Parathyroid adenoma (tissue), 2 donors: ENCODE measurements at regions not wholly inside any gene's neighbourhood (a gene's known extent, or its start where the extent isn't known, plus 50 kb on each side); places are given as distances from the start of the nearest gene placed in this dataset.

Experiments
- H2AFZ ChIP-seq: fragments of 300-600 bp; sonication (generic); one replicate; pipeline ENCODE4 v1.7.0; 2017; ENCODE audit warnings: antibody characterized with exemption, mild to moderate bottlenecking
- H3K27ac ChIP-seq: fragments of 300-600 bp; sonication (generic); one replicate; pipeline ENCODE4 v1.7.0; 2017
- H3K27me3 ChIP-seq: fragments of 300-600 bp; sonication (generic); one replicate; pipeline ENCODE4 v1.7.0; 2017; ENCODE audit warnings: low read length; ENCODE audit not compliant: control insufficient read depth, insufficient read depth
- H3K36me3 ChIP-seq: fragments of 300-600 bp; sonication (generic); one replicate; pipeline ENCODE4 v1.7.0; 2017; ENCODE audit warnings: low read length; ENCODE audit not compliant: control insufficient read depth, insufficient read depth
- H3K4me1 ChIP-seq: fragments of 300-600 bp; sonication (generic); one replicate; pipeline ENCODE4 v1.7.0; 2017; ENCODE audit warnings: control low read depth
- H3K4me2 ChIP-seq: fragments of 300-600 bp; sonication (generic); one replicate; pipeline ENCODE4 v1.7.0; 2017; ENCODE audit warnings: low read length
- H3K4me3 ChIP-seq: fragments of 300-600 bp; sonication (generic); one replicate; pipeline ENCODE4 v1.7.0; 2017; ENCODE audit warnings: low read depth, low read length
- H3K79me2 ChIP-seq: fragments of 300-600 bp; sonication (generic); one replicate; pipeline ENCODE4 v1.7.0; 2017; ENCODE audit warnings: control low read depth
- H3K9ac ChIP-seq: fragments of 300-600 bp; sonication (generic); one replicate; pipeline ENCODE4 v1.7.0; 2017; ENCODE audit warnings: mild to moderate bottlenecking
- H3K9me3 ChIP-seq: fragments of 300-600 bp; sonication (generic); one replicate; pipeline ENCODE4 v1.7.0; 2017; ENCODE audit warnings: low read length; ENCODE audit not compliant: control insufficient read depth
- TF ChIP-seq, protein P1 (sequence below): fragments of 300-600 bp; sonication (generic); IDR thresholded peaks from one replicate; pipeline ENCODE4 v1.7.0; 2017; ENCODE audit warnings: antibody characterized with exemption, mild to moderate bottlenecking
- donor health status: primary hyperparathyroidism.

DNA sequence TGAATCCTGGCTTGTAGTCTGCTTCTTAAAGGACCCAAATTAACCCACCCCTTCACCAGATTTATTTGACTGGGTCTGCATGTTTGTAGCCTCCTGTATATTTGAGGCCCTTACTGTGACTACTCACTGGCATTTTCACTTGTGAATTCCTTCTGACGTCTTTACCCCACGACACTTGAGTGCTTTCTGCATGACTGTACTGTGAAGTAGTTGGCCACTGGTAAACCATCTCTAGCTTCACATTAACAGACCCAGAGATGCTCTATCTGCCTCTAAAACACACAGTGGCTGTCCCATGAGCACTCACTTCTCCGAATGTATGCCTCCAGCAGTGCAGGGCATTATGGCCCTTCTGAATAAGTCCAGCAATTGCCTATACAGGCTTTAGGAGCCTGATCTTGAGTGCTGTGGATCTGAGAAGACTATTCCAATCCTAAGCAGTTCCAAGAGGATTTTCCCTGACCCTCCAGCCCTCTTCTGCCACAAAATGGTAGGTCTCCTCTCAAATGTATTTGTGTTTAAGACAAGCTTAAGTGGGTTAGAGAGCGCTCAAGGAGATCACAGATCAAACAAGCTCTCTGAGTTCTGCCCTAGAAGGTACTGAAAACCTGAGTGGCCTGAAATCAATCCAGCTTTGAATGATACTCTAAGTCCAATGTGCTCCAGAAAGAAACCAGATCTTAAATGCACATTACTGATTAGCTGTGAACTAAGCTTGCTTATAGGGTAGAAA is 534.7 kb downstream of the RPS29 start:
- Histone ChIP-seq H3K9me3 (no peaks in the 10 kb centered on the region), H3K36me3 (no peaks in the 10 kb centered on the region), H3K27me3 (no peaks in the 10 kb centered on the region), H3K9ac (no peak overlapping the region), H3K4me2 (no peak overlapping the region), H2AFZ (no peak overlapping the region), H3K79me2 (no peaks in the 10 kb centered on the region), H3K4me1 (no peaks in the 10 kb centered on the region), H3K27ac (no peak overlapping the region), H3K4me3 (no peak overlapping the region)
- TF ChIP-seq, protein P1, sequence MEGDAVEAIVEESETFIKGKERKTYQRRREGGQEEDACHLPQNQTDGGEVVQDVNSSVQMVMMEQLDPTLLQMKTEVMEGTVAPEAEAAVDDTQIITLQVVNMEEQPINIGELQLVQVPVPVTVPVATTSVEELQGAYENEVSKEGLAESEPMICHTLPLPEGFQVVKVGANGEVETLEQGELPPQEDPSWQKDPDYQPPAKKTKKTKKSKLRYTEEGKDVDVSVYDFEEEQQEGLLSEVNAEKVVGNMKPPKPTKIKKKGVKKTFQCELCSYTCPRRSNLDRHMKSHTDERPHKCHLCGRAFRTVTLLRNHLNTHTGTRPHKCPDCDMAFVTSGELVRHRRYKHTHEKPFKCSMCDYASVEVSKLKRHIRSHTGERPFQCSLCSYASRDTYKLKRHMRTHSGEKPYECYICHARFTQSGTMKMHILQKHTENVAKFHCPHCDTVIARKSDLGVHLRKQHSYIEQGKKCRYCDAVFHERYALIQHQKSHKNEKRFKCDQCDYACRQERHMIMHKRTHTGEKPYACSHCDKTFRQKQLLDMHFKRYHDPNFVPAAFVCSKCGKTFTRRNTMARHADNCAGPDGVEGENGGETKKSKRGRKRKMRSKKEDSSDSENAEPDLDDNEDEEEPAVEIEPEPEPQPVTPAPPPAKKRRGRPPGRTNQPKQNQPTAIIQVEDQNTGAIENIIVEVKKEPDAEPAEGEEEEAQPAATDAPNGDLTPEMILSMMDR: no peak

DNA sequence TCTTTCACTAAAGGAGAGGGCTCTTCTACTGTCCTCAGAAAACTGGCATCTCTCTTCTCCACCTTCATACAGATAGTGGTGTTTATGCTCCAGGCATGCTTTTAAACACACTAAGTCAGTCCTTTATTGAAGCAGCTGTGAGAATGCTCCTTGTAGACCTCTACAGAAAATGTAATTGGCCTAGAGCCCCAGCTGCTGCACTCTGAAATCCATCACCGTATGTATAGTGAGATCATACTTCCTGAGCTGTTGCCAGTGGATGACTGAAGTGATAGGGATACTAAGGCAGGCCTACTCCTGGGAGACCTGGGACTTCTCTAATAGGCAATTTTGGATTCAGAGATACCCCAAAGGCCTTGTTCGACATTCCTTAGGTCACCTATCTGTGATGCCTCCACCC is 535.4 kb downstream of the RPS29 start:
- Histone ChIP-seq H2AFZ (no peak overlapping the region), H3K4me2 (no peak overlapping the region), H3K4me1 (no peaks in the 10 kb centered on the region)

DNA sequence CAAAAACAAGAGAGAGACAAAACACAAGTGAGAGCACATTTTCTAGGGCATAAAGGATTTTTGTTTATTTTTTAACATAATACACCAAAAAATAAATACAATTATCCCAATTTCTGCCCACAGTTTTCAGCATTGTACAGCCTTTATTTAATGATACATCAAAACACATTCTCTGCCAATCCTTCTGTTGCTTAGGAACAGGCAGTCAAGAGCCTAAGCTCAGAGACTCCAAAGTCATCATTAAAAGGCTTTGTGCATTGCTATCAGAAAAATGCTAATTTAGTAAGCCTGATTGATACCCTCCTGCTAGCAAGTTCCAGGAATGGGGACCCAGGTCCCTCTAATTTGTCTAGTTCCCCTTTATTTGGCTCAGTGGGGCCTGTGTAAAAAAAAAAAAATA is 536.5 kb downstream of the RPS29 start:
- no peaks in the 10 kb centered on the region for H3K4me1 ChIP-seq
- no peak overlapping the region for H2AFZ ChIP-seq
- TF ChIP-seq, protein P1: no peak
- H3K79me2 ChIP-seq: no peaks in the 10 kb centered on the region
- no peaks in the 10 kb centered on the region for H3K27me3 ChIP-seq
- no peak overlapping the region for H3K27ac ChIP-seq
- H3K9ac ChIP-seq: no peak overlapping the region
- H3K4me2 ChIP-seq: no peak overlapping the region
- no peaks in the 10 kb centered on the region for H3K36me3 ChIP-seq
- no peak overlapping the region for H3K4me3 ChIP-seq
- no peaks in the 10 kb centered on the region for H3K9me3 ChIP-seq

More for the DNA sequence above, 535.4 kb downstream of the RPS29 start:
- TF ChIP-seq, protein P1: no peak
- no peak overlapping the region for H3K9ac ChIP-seq
- no peaks in the 10 kb centered on the region for H3K27me3 ChIP-seq
- H3K79me2 ChIP-seq: no peaks in the 10 kb centered on the region
- H3K4me3 ChIP-seq: no peak overlapping the region
- no peak overlapping the region for H3K27ac ChIP-seq
- no peaks in the 10 kb centered on the region for H3K36me3 ChIP-seq
- no peaks in the 10 kb centered on the region for H3K9me3 ChIP-seq

DNA sequence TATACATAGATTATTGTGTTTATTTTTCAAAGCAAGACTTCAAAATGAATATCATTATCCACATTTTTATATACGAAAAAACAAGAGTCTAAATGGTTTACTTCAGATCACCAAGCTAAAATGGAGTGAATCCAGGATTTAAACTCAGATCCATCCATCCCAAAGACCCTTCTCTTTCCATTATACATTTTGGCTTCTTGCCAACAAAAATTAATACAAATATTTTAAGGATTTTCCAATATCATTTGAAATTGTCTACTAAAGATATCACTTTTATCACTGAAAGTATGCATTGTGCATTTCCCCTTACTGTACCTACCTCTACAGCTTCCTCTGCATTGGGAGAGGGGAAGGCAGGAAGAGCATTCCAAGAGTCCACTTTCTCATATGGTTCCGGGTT is 541.2 kb downstream of the RPS29 start:
- Histone ChIP-seq H3K36me3 (no peaks in the 10 kb centered on the region), H2AFZ (no peak overlapping the region), H3K9me3 (no peaks in the 10 kb centered on the region), H3K4me1 (no peaks in the 10 kb centered on the region), H3K9ac (no peak overlapping the region), H3K4me3 (no peak overlapping the region), H3K27ac (no peak overlapping the region), H3K27me3 (no peaks in the 10 kb centered on the region), H3K4me2 (no peak overlapping the region), H3K79me2 (no peaks in the 10 kb centered on the region)
- TF ChIP-seq, protein P1: no peak

DNA sequence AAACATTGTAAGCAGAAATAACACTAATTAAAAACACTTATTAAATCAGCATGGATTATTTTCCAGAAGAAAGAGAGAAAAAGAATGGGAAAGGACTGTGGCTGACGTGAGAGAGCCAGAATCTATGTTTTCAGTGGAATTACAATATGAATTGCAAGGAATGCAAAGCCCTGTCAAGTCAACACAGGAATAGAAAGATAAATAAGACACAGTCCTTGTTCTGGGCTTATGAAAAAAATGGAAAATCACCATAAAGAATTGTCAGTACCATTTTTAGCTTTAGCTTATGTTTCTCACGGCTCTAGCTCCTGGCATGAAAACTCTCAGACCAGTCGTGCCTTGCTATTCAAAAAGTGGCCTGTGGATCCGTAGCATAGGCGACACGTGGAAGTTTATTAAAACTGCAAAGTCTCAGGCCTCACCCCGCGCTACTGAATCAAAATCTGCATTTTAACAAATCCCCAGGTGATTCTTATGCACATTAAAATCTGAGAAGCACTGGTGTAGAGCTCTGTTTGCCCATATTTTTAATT is 549.1 kb downstream of the RPS29 start:
- Histone ChIP-seq H2AFZ (no peak overlapping the region), H3K27ac (no peak overlapping the region), H3K4me1 (no peaks in the 10 kb centered on the region), H3K9me3 (no peaks in the 10 kb centered on the region), H3K36me3 (no peaks in the 10 kb centered on the region), H3K4me2 (no peak overlapping the region), H3K9ac (no peak overlapping the region), H3K79me2 (no peaks in the 10 kb centered on the region), H3K4me3 (no peak overlapping the region), H3K27me3 (no peaks in the 10 kb centered on the region)
- TF ChIP-seq, protein P1: no peak
